IMR-90 (cell line): ENCODE measurements at regions not wholly inside any gene's neighbourhood (a gene's known extent, or its start where the extent isn't known, plus 50 kb on each side); places are given as distances from the start of the nearest gene placed in this dataset.

Experiments used
- ATAC-seq: fragments of 200-7000 bp; cut with Tn5 transposase; 2 replicates; pipeline ENCODE4 v1.9.1; 2020; ENCODE audit warnings: low read depth, mild to moderate bottlenecking, moderate library complexity
- BruUV-seq: library from RNA; stranded (reverse); fragments of 400-500 nt; replicated peaks from 2 replicates; lab custom pipeline; 2021; lab: Mats Ljungman, UMichigan
- CTCF ChIA-PET: fragments of 300-600 bp; formaldehyde crosslinking; extraction: SDS; loops from one replicate; lab custom pipeline; 2021; ENCODE audit warnings: antibody characterized with exemption; lab: Yijun Ruan, JAX
- POLR2A ChIA-PET: fragments of 300-600 bp; sonication (Branson Sonifier 250); formaldehyde crosslinking; loops from one replicate; lab custom pipeline; 2022; ENCODE audit warnings: antibody characterized with exemption; ENCODE audit not compliant: unreplicated experiment; lab: Charles Lee
- DNase-seq: peaks from one replicate; pipeline ENCODE4 v3.0.0; 2013
- H2AFZ ChIP-seq: replicated peaks from 2 replicates; pipeline ENCODE3; 2013; ENCODE audit warnings: low read length, mild to moderate bottlenecking; ENCODE audit not compliant: poor library complexity
- H2AK5ac ChIP-seq: 2 replicates; pipeline ENCODE4 v1.6.1; 2013; ENCODE audit warnings: low read depth, low read length, inconsistent platforms
- H2AK9ac ChIP-seq: replicated peaks from 2 replicates; pipeline ENCODE3; 2013; ENCODE audit warnings: mild to moderate bottlenecking, low read depth, low read length, moderate library complexity; ENCODE audit not compliant: poor library complexity
- H2BK120ac ChIP-seq: 2 replicates; pipeline ENCODE4 v1.6.1; 2013; ENCODE audit warnings: low read depth, low read length, inconsistent platforms
- H2BK15ac ChIP-seq: 3 replicates; pipeline ENCODE4 v1.6.1; 2013; ENCODE audit warnings: low read depth, low read length, inconsistent platforms
- H2BK20ac ChIP-seq: 2 replicates; pipeline ENCODE4 v1.6.1; 2013; ENCODE audit warnings: low read depth, mild to moderate bottlenecking, inconsistent platforms, low read length, moderate library complexity
- H2BK5ac ChIP-seq: 2 replicates; pipeline ENCODE4 v1.6.1; 2013; ENCODE audit warnings: mild to moderate bottlenecking, low read depth, low read length, inconsistent platforms; ENCODE audit not compliant: poor library complexity, severe bottlenecking
- H3K14ac ChIP-seq: replicated peaks from 2 replicates; pipeline ENCODE4 v1.6.1; 2013; ENCODE audit warnings: low read depth, low read length, inconsistent platforms
- H3K18ac ChIP-seq: 2 replicates; pipeline ENCODE4 v1.6.1; 2013; ENCODE audit warnings: low read depth, low read length, control low read depth
- H3K23ac ChIP-seq: 2 replicates; pipeline ENCODE4 v1.6.1; 2013; ENCODE audit warnings: low read depth, low read length, inconsistent platforms
- H3K27ac ChIP-seq: 2 replicates; pipeline ENCODE4 v1.5.1; 2013; ENCODE audit warnings: mild to moderate bottlenecking, control low read depth, low read length; ENCODE audit not compliant: insufficient read depth
- H3K27me3 ChIP-seq: 2 replicates; pipeline ENCODE4 v1.6.1; 2013; ENCODE audit warnings: low read length; ENCODE audit not compliant: control insufficient read depth, insufficient read depth
- H3K36me3 ChIP-seq: 2 replicates; pipeline ENCODE4 v1.6.1; 2013; ENCODE audit warnings: low read length, mixed read lengths; ENCODE audit not compliant: control insufficient read depth, insufficient read depth
- H3K4ac ChIP-seq: 2 replicates; pipeline ENCODE4 v1.6.1; 2013; ENCODE audit warnings: low read depth, low read length, inconsistent platforms
- H3K4me1 ChIP-seq: 2 replicates; pipeline ENCODE4 v1.6.1; 2013; ENCODE audit warnings: low read length, mixed read lengths; ENCODE audit not compliant: control insufficient read depth, insufficient read depth
- H3K4me2 ChIP-seq: 2 replicates; pipeline ENCODE4 v1.6.1; 2013; ENCODE audit warnings: low read depth, mild to moderate bottlenecking, control low read depth, low read length, moderate library complexity
- H3K4me3 ChIP-seq: 2 replicates; pipeline ENCODE4 v1.5.1; 2013; ENCODE audit warnings: low read depth, mild to moderate bottlenecking, control low read depth, low read length, moderate library complexity; ENCODE audit not compliant: insufficient read depth
- H3K56ac ChIP-seq: 2 replicates; pipeline ENCODE4 v1.6.1; 2013; ENCODE audit warnings: low read length, inconsistent platforms; ENCODE audit not compliant: insufficient read depth; ENCODE audit errors: extremely low read depth
- H3K79me1 ChIP-seq, 2 experiments: 2 replicates each; pipeline ENCODE4 v1.6.1; 2013; ENCODE audit warnings: low read length in 2 of 2, inconsistent platforms in 1 of 2, low read depth in 1 of 2
- H3K9ac ChIP-seq: 2 replicates; pipeline ENCODE4 v1.6.1; 2013; ENCODE audit warnings: low read depth, low read length, control low read depth
- H3K9me1 ChIP-seq: 2 replicates; pipeline ENCODE4 v1.6.1; 2013; ENCODE audit warnings: low read length, inconsistent platforms; ENCODE audit not compliant: insufficient read depth
- H3K9me3 ChIP-seq: 2 replicates; pipeline ENCODE4 v1.6.1; 2013; ENCODE audit warnings: low read length; ENCODE audit not compliant: control insufficient read depth, insufficient read depth
- H4K20me1 ChIP-seq: 2 replicates; pipeline ENCODE4 v1.6.1; 2013; ENCODE audit warnings: low read length, inconsistent platforms; ENCODE audit not compliant: insufficient read depth
- H4K5ac ChIP-seq: 2 replicates; pipeline ENCODE4 v1.6.1; 2013; ENCODE audit warnings: mild to moderate bottlenecking, low read depth, low read length, control low read depth
- H4K8ac ChIP-seq, 2 experiments: 2 replicates each; pipeline ENCODE4 v1.6.1; 2013; ENCODE audit warnings: low read depth in 2 of 2, low read length in 2 of 2, control low read depth in 1 of 2, inconsistent platforms in 1 of 2
- H4K91ac ChIP-seq: 2 replicates; pipeline ENCODE4 v1.6.1; 2013; ENCODE audit warnings: low read depth, low read length, inconsistent platforms; ENCODE audit not compliant: insufficient read depth
- BHLHE40 ChIP-seq: fragments of 150-350 bp; IDR thresholded peaks from 2 replicates; pipeline ENCODE4 v1.6.1; 2016; ENCODE audit warnings: mild to moderate bottlenecking, low read depth, low read length
- CEBPB ChIP-seq: IDR thresholded peaks from 2 replicates; pipeline ENCODE4 v1.6.1; 2012; ENCODE audit warnings: low read depth, low read length, improper control_type of control experiment
- CHD1 ChIP-seq: IDR thresholded peaks from 2 replicates; pipeline ENCODE4 v1.6.1; 2012; ENCODE audit warnings: low read depth, low read length, improper control_type of control experiment
- FOS ChIP-seq: fragments of 150-350 bp; IDR thresholded peaks from 2 replicates; pipeline ENCODE4 v1.6.1; 2016; ENCODE audit warnings: low read depth, low read length
- MAFK ChIP-seq: IDR thresholded peaks from 2 replicates; pipeline ENCODE4 v1.6.1; 2012; ENCODE audit warnings: low read depth, low read length, improper control_type of control experiment
- MAZ ChIP-seq: IDR thresholded peaks from 2 replicates; pipeline ENCODE4 v1.6.1; 2012; ENCODE audit warnings: low read depth, mild to moderate bottlenecking, low read length, improper control_type of control experiment, moderate library complexity, borderline replicate concordance
- MXI1 ChIP-seq: IDR thresholded peaks from 2 replicates; pipeline ENCODE4 v1.6.1; 2012; ENCODE audit warnings: low read depth, mild to moderate bottlenecking, low read length, moderate library complexity, borderline replicate concordance
- NFE2L2 ChIP-seq: fragments of 150-350 bp; IDR thresholded peaks from 2 replicates; pipeline ENCODE4 v1.6.1; 2016; ENCODE audit warnings: low read depth, mild to moderate bottlenecking, low read length
- POLR2A ChIP-seq: IDR thresholded peaks from 2 replicates; pipeline ENCODE4 v1.6.1; 2012; ENCODE audit warnings: mild to moderate bottlenecking, low read depth, low read length
- RAD21 ChIP-seq: IDR thresholded peaks from 2 replicates; pipeline ENCODE4 v1.6.1; 2012; ENCODE audit warnings: low read length, improper control_type of control experiment
- RCOR1 ChIP-seq: IDR thresholded peaks from 2 replicates; pipeline ENCODE4 v1.6.1; 2012; ENCODE audit warnings: mild to moderate bottlenecking, low read length, improper control_type of control experiment; ENCODE audit not compliant: insufficient replicate concordance
- RFX5 ChIP-seq: IDR thresholded peaks from 2 replicates; pipeline ENCODE4 v1.8.0; 2012; ENCODE audit warnings: low read depth, mild to moderate bottlenecking, low read length, moderate library complexity
- SMC3 ChIP-seq: fragments of 150-350 bp; IDR thresholded peaks from 2 replicates; pipeline ENCODE4 v1.6.1; 2016; ENCODE audit warnings: low read depth, mild to moderate bottlenecking, antibody characterized with exemption, low read length, moderate library complexity
- WGBS, 2 experiments: methylation state at CpG; one replicate each; pipeline versions ENCODE4 v1.1.5 to v1.1.7; 2013; ENCODE audit warnings: missing lambda C conversion rate in 2 of 2; ENCODE audit not compliant: insufficient read length in 1 of 2; ENCODE audit errors: extremely low coverage in 2 of 2; 5-methylcytosine and 5-hydroxymethylcytosine counted together
- dilution Hi-C: fragments of 300-500 bp; cut with HindIII; formaldehyde crosslinking; loops from one replicate; pipeline ENCODE4 v1.14.3; 2018; ENCODE audit warnings: low sequenced_read_pairs; ENCODE audit not compliant: unreplicated experiment
- in situ Hi-C: fragments of 300-500 bp; cut with MboI; formaldehyde crosslinking; loops from 3 replicates; pipeline ENCODE4 v1.14.3; 2019; ENCODE audit warnings: low sequenced_read_pairs, inconsistent platforms, mixed read lengths
- intact Hi-C: fragments of 100-400 bp; cut with micrococcal nuclease; formaldehyde crosslinking; loops from 2 replicates; pipeline ENCODE4 v1.10.0; 2022
- TF ChIP-seq, protein P1 (sequence below): fragments of 150-350 bp; IDR thresholded peaks from 2 replicates; pipeline ENCODE4 v1.6.1; 2017; ENCODE audit warnings: mild to moderate bottlenecking, antibody characterized with exemption, low read length, low read depth
- TF ChIP-seq, protein P2 (sequence below): fragments of 150-350 bp; IDR thresholded peaks from 2 replicates; pipeline ENCODE4 v1.6.1; 2016; ENCODE audit warnings: low read depth, mild to moderate bottlenecking, low read length, moderate library complexity, borderline replicate concordance
- TF ChIP-seq, protein P3 (sequence below): conservative IDR thresholded peaks from 2 replicates; pipeline ENCODE4 v1.5.1; 2012; ENCODE audit warnings: mild to moderate bottlenecking, low read depth, low read length, improper control_type of control experiment

DNA sequence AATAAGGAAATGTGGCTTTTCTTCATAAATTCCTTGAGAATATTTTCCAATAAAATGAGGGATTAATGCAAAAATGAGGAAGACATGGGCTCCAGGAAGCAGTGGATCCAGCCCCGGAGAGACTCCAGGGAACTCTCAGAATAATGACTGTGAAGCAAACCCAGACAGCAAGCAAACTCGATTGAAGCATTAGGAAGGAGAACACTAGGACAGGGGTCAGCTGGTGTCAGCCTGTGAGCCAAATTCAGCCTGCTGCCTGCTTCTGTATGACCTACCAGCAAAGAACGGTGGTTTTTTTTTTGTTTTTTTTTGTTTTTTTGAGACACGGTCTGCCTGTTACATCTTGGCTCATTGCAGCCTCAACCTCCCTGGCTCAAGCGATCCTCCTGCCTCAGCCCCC is 133.9 kb upstream of the FOXN2 start:
- no peaks in the 10 kb centered on the region for H3K9me3 ChIP-seq
- H3K56ac ChIP-seq, result no peak overlapping the region

More for the DNA sequence above, 133.9 kb upstream of the FOXN2 start:
- no peak overlapping the region for H2AFZ ChIP-seq
- no peak overlapping the region for H2BK5ac ChIP-seq
- no peak overlapping the region for H2BK120ac ChIP-seq
- no peak overlapping the region for H3K23ac ChIP-seq
- no peak overlapping the region for H4K8ac ChIP-seq
- in situ Hi-C loops (no loop called here), dilution Hi-C loops (no loop called here), intact Hi-C loops (no loop called here)
- H3K4ac ChIP-seq, result no peak overlapping the region
- no peak overlapping the region for H2BK20ac ChIP-seq
- ATAC-seq (no peak), DNase-seq (no peak)
- no peak overlapping the region for H4K91ac ChIP-seq
- H3K79me1 ChIP-seq, result no peaks in the 10 kb centered on the region
- no peak overlapping the region for H2BK15ac ChIP-seq
- BruUV-seq, result no TSS peak
- no peaks in the 10 kb centered on the region for H4K20me1 ChIP-seq
- no peaks in the 10 kb centered on the region for H3K36me3 ChIP-seq
- H3K4me3 ChIP-seq, result no peak overlapping the region
- H3K14ac ChIP-seq, result no peak overlapping the region
- CTCF ChIA-PET, result no interaction called here
- no peak overlapping the region for H2AK9ac ChIP-seq
- H3K9ac ChIP-seq, result no peak overlapping the region
- no peak overlapping the region for H3K18ac ChIP-seq
- no peaks in the 10 kb centered on the region for H3K4me1 ChIP-seq
- WGBS, 2 experiments, result 83% methylated on average over 1 of the region's 5 CpGs; no CpG with 5 or more reads in 1 of the 2 experiments
- H3K9me1 ChIP-seq, result no peaks in the 10 kb centered on the region
- TF ChIP-seq BHLHE40 (no peak), FOS (no peak), RFX5 (no peak), SMC3 (no peak), MXI1 (no peak), CEBPB (no peak), NFE2L2 (no peak), POLR2A (no peak), CHD1 (no peak), RCOR1 (no peak), MAFK (no peak), RAD21 (no peak), MAZ (no peak)
- TF ChIP-seq, protein P1, sequence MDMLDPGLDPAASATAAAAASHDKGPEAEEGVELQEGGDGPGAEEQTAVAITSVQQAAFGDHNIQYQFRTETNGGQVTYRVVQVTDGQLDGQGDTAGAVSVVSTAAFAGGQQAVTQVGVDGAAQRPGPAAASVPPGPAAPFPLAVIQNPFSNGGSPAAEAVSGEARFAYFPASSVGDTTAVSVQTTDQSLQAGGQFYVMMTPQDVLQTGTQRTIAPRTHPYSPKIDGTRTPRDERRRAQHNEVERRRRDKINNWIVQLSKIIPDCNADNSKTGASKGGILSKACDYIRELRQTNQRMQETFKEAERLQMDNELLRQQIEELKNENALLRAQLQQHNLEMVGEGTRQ, result no peak
- TF ChIP-seq, protein P2, sequence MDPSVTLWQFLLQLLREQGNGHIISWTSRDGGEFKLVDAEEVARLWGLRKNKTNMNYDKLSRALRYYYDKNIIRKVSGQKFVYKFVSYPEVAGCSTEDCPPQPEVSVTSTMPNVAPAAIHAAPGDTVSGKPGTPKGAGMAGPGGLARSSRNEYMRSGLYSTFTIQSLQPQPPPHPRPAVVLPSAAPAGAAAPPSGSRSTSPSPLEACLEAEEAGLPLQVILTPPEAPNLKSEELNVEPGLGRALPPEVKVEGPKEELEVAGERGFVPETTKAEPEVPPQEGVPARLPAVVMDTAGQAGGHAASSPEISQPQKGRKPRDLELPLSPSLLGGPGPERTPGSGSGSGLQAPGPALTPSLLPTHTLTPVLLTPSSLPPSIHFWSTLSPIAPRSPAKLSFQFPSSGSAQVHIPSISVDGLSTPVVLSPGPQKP, result no peak
- TF ChIP-seq, protein P3, sequence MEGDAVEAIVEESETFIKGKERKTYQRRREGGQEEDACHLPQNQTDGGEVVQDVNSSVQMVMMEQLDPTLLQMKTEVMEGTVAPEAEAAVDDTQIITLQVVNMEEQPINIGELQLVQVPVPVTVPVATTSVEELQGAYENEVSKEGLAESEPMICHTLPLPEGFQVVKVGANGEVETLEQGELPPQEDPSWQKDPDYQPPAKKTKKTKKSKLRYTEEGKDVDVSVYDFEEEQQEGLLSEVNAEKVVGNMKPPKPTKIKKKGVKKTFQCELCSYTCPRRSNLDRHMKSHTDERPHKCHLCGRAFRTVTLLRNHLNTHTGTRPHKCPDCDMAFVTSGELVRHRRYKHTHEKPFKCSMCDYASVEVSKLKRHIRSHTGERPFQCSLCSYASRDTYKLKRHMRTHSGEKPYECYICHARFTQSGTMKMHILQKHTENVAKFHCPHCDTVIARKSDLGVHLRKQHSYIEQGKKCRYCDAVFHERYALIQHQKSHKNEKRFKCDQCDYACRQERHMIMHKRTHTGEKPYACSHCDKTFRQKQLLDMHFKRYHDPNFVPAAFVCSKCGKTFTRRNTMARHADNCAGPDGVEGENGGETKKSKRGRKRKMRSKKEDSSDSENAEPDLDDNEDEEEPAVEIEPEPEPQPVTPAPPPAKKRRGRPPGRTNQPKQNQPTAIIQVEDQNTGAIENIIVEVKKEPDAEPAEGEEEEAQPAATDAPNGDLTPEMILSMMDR, result no peak
- 0 out of 2 replicates have a peak, but pooled peaks cover 2% of the 10 kb centered on the region for H3K27me3 ChIP-seq
- H3K4me2 ChIP-seq, result no peak overlapping the region
- no peak overlapping the region for H4K5ac ChIP-seq
- POLR2A ChIA-PET, result no interaction called here
- no peak overlapping the region for H2AK5ac ChIP-seq
- no peak overlapping the region for H3K27ac ChIP-seq
